Fibroblast of skin of scalp (primary cell): ENCODE measurements at regions not wholly inside any gene's neighbourhood (a gene's known extent, or its start where the extent isn't known, plus 50 kb on each side); places are given as distances from the start of the nearest gene placed in this dataset.

Experiments used
- DNase-seq: peaks from one replicate; pipeline ENCODE4 v3.0.0-alpha.2; 2013

GRCh38 chr1:72917920-72918319 lies 635.6 kb upstream of the NEGR1 start:
- no peak for DNase-seq

GRCh38 chr1:72915581-72915980 lies 633.2 kb upstream of the NEGR1 start:
- DNase-seq = no peak

- DNase-seq = no peak
Measured at GRCh38 chr1:72911656-72912055, 629.3 kb upstream of the NEGR1 start.

GRCh38 chr1:72896256-72896655 lies 613.9 kb upstream of the NEGR1 start:
- DNase-seq = no peak

GRCh38 chr1:72892461-72892860 lies 610.1 kb upstream of the NEGR1 start:
- peak; percentile 16 for DNase-seq

- DNase-seq = peak; percentile 0
Measured at GRCh38 chr1:72891976-72892375, 609.6 kb upstream of the NEGR1 start.

- no peak for DNase-seq
Measured at GRCh38 chr1:72885841-72886240, 603.5 kb upstream of the NEGR1 start.

GRCh38 chr1:72885017-72885416 lies 602.7 kb upstream of the NEGR1 start:
- DNase-seq = no peak

- no peak for DNase-seq
Measured at GRCh38 chr1:72869873-72870272, 587.5 kb upstream of the NEGR1 start.

GRCh38 chr1:72869441-72869840 lies 587.1 kb upstream of the NEGR1 start:
- no peak for DNase-seq

GRCh38 chr1:72851597-72851996 lies 569.3 kb upstream of the NEGR1 start:
- DNase-seq = no peak

- DNase-seq = no peak
Measured at GRCh38 chr1:72848997-72849396, 566.7 kb upstream of the NEGR1 start.

GRCh38 chr1:72847651-72848050 lies 565.3 kb upstream of the NEGR1 start:
- DNase-seq = no peak

- no peak for DNase-seq
Measured at GRCh38 chr1:72846476-72847278, 564.3 kb upstream of the NEGR1 start.

- no peak for DNase-seq
Measured at GRCh38 chr1:72845981-72846380, 563.6 kb upstream of the NEGR1 start.

GRCh38 chr1:72845381-72845780 lies 563.0 kb upstream of the NEGR1 start:
- peak; percentile 29 for DNase-seq

GRCh38 chr1:72837781-72838180 lies 555.4 kb upstream of the NEGR1 start:
- DNase-seq = no peak

GRCh38 chr1:72830606-72831390 lies 548.5 kb upstream of the NEGR1 start:
- DNase-seq = no peak

- peak; percentile 27 for DNase-seq
Measured at GRCh38 chr1:72827278-72827677, 544.9 kb upstream of the NEGR1 start.

GRCh38 chr1:72804541-72804940 lies 522.2 kb upstream of the NEGR1 start:
- no peak for DNase-seq

- no peak for DNase-seq
Measured at GRCh38 chr1:72781038-72781437, 498.7 kb upstream of the NEGR1 start.

- no peak for DNase-seq
Measured at GRCh38 chr1:72780212-72780611, 497.9 kb upstream of the NEGR1 start.

- peak; percentile 53 for DNase-seq
Measured at GRCh38 chr1:72777918-72778317, 495.6 kb upstream of the NEGR1 start.

GRCh38 chr1:72763481-72763880 lies 481.1 kb upstream of the NEGR1 start:
- peak; percentile 2 for DNase-seq
